GM21526 (cell line): ENCODE measurements at regions not wholly inside any gene's neighbourhood (a gene's known extent, or its start where the extent isn't known, plus 50 kb on each side); places are given as distances from the start of the nearest gene placed in this dataset.
"Not testable (repeated sequence)": the region's sequence is repeated elsewhere in the genome, so short reads cannot be mapped to it uniquely, and the experiment has no call there.

Experiments
- ATAC-seq: cut with Tn5 transposase; IDR thresholded peaks from one replicate; pipeline ENCODE4 v1.9.1; 2021; ENCODE audit warnings: moderate library complexity; ENCODE audit not compliant: unreplicated experiment, low FRiP score

- no peak for ATAC-seq
Observed at GRCh38 chr5:4575608-4576007, 564.5 kb upstream of the ADAMTS16 start.

GRCh38 chr5:4576161-4576748, 563.9 kb upstream of the ADAMTS16 start:
- ATAC-seq: no peak

GRCh38 chr5:4576908-4577307, 563.2 kb upstream of the ADAMTS16 start:
- ATAC-seq: no peak

GRCh38 chr5:4579679-4580078, 560.5 kb upstream of the ADAMTS16 start:
- ATAC-seq: no peak

GRCh38 chr5:4580772-4581171, 559.4 kb upstream of the ADAMTS16 start:
- ATAC-seq: no peak

- no peak for ATAC-seq
Observed at GRCh38 chr5:4581289-4581688, 558.8 kb upstream of the ADAMTS16 start.

- no peak for ATAC-seq
Observed at GRCh38 chr5:4584982-4585381, 555.1 kb upstream of the ADAMTS16 start.

GRCh38 chr5:4613440-4613839, 526.7 kb upstream of the ADAMTS16 start:
- no peak for ATAC-seq

- ATAC-seq: no peak
Observed at GRCh38 chr5:4614088-4614487, 526.0 kb upstream of the ADAMTS16 start.

- ATAC-seq: not testable (repeated sequence)
Observed at GRCh38 chr5:4615369-4615768, 524.8 kb upstream of the ADAMTS16 start.

GRCh38 chr5:4625206-4625896, 514.8 kb upstream of the ADAMTS16 start:
- ATAC-seq: no peak

- no peak for ATAC-seq
Observed at GRCh38 chr5:4627131-4627530, 513.0 kb upstream of the ADAMTS16 start.

GRCh38 chr5:4627929-4628328, 512.2 kb upstream of the ADAMTS16 start:
- no peak for ATAC-seq

GRCh38 chr5:4628645-4629385, 511.3 kb upstream of the ADAMTS16 start:
- no peak for ATAC-seq

GRCh38 chr5:4630031-4630430, 510.1 kb upstream of the ADAMTS16 start:
- no peak for ATAC-seq

GRCh38 chr5:4634342-4634741, 505.8 kb upstream of the ADAMTS16 start:
- ATAC-seq: no peak

GRCh38 chr5:4636378-4636777, 503.8 kb upstream of the ADAMTS16 start:
- ATAC-seq: no peak

- no peak for ATAC-seq
Observed at GRCh38 chr5:4639946-4640345, 500.2 kb upstream of the ADAMTS16 start.

- ATAC-seq: no peak
Observed at GRCh38 chr5:4640795-4641194, 499.3 kb upstream of the ADAMTS16 start.

GRCh38 chr5:4642525-4642924, 497.6 kb upstream of the ADAMTS16 start:
- no peak for ATAC-seq

GRCh38 chr5:4643190-4643589, 496.9 kb upstream of the ADAMTS16 start:
- ATAC-seq: no peak

GRCh38 chr5:4643960-4644359, 496.2 kb upstream of the ADAMTS16 start:
- no peak for ATAC-seq
